Endothelial cell of umbilical vein (primary cell): ENCODE measurements at regions not wholly inside any gene's neighbourhood (a gene's known extent, or its start where the extent isn't known, plus 50 kb on each side); places are given as distances from the start of the nearest gene placed in this dataset.

Source experiments
- BruUV-seq: library from RNA; stranded (reverse); fragments of 400-500 nt; replicated peaks from 2 replicates; lab custom pipeline; 2021; lab: Mats Ljungman, UMichigan
- CTCF ChIA-PET: fragments of 300-600, 350-600 bp; sonication (Branson Sonifier 250); formaldehyde crosslinking; loops from one replicate; lab custom pipeline; 2021; ENCODE audit warnings: antibody characterized with exemption, inconsistent platforms; lab: Charles Lee
- POLR2A ChIA-PET: fragments of 300-600, 350-600 bp; sonication (Branson Sonifier 250); formaldehyde crosslinking; loops from one replicate; lab custom pipeline; 2021; ENCODE audit warnings: antibody characterized with exemption, inconsistent platforms; lab: Charles Lee
- DNase-seq: peaks from one replicate; pipeline ENCODE4 v3.0.0-alpha.2; 2011; ENCODE audit warnings: low read depth, low spot score
- FAIRE-seq: peaks from 2 replicates; lab custom pipeline; 2011; peaks lifted over from hg19 to GRCh38; lab: Jason Lieb, UNC
- H2AFZ ChIP-seq: 2 replicates; pipeline ENCODE4 v1.6.0; 2012; ENCODE audit warnings: low read depth, low read length, control low read depth, inconsistent platforms
- H3K27ac ChIP-seq: 2 replicates; pipeline ENCODE4 v1.5.1; 2011; ENCODE audit warnings: low read depth, mild to moderate bottlenecking, control low read depth, low read length, moderate library complexity; ENCODE audit not compliant: insufficient read depth
- H3K27me3 ChIP-seq, 2 experiments: 2 replicates each; pipeline versions ENCODE4 v1.6.0 to v1.6.1; 2011; ENCODE audit warnings: low read length in 2 of 2, mixed read lengths in 1 of 2; ENCODE audit not compliant: control insufficient read depth in 2 of 2, insufficient read depth in 2 of 2
- H3K36me3 ChIP-seq, 2 experiments: 2 replicates in 1 of 2; 3 replicates in 1 of 2; pipeline ENCODE4 v1.5.1; 2011; ENCODE audit warnings: low read length in 2 of 2, mild to moderate bottlenecking in 1 of 2, moderate library complexity in 1 of 2; ENCODE audit not compliant: control insufficient read depth in 2 of 2, insufficient read depth in 2 of 2; ENCODE audit errors: extremely low read depth in 1 of 2
- H3K4me1 ChIP-seq: 3 replicates; pipeline ENCODE4 v1.5.1; 2011; ENCODE audit warnings: mild to moderate bottlenecking, low read length; ENCODE audit not compliant: control insufficient read depth, insufficient read depth; ENCODE audit errors: extremely low read depth
- H3K4me2 ChIP-seq: 2 replicates; pipeline ENCODE4 v1.6.1; 2011; ENCODE audit warnings: low read length, control low read depth, mixed read lengths; ENCODE audit not compliant: insufficient read depth
- H3K4me3 ChIP-seq, 3 experiments: fragments of 200-600 bp in 1 of 3; sonication (generic), shearing (Covaris generic) in 1 of 3; replicated peaks in 1 of 3; 2 replicates each; pipeline ENCODE4 v1.5.1; 2011 to 2016; ENCODE audit warnings: control low read depth in 3 of 3, low read length in 3 of 3, mild to moderate bottlenecking in 2 of 3, inconsistent platforms in 1 of 3, low read depth in 1 of 3, moderate library complexity in 1 of 3; ENCODE audit not compliant: insufficient read depth in 1 of 3
- H3K79me2 ChIP-seq: 2 replicates; pipeline ENCODE4 v1.6.0; 2012; ENCODE audit warnings: low read length, inconsistent platforms; ENCODE audit not compliant: control insufficient read depth, insufficient read depth
- H3K9ac ChIP-seq: replicated peaks from 2 replicates; pipeline ENCODE3; 2011; ENCODE audit warnings: low read length, control low read depth; ENCODE audit not compliant: insufficient read depth; ENCODE audit errors: extremely low read depth
- H3K9me1 ChIP-seq: replicated peaks from 3 replicates; pipeline ENCODE4 v1.6.0; 2011; ENCODE audit warnings: mild to moderate bottlenecking, low read length; ENCODE audit not compliant: control insufficient read depth, insufficient read depth; ENCODE audit errors: extremely low read depth
- H3K9me3 ChIP-seq: replicated peaks from 2 replicates; pipeline ENCODE4 v1.5.1; 2012; ENCODE audit warnings: low read length, inconsistent platforms; ENCODE audit not compliant: control insufficient read depth, insufficient read depth
- H4K20me1 ChIP-seq: replicated peaks from 2 replicates; pipeline ENCODE3; 2011; ENCODE audit warnings: mild to moderate bottlenecking, low read length; ENCODE audit not compliant: control insufficient read depth, insufficient read depth; ENCODE audit errors: extremely low read depth
- EZH2 ChIP-seq: IDR thresholded peaks from 2 replicates; pipeline ENCODE4 v1.6.1; 2012; ENCODE audit warnings: borderline replicate concordance, low read depth, mild to moderate bottlenecking, moderate library complexity, low read length, inconsistent platforms; ENCODE audit not compliant: severe bottlenecking
- FOS ChIP-seq: IDR thresholded peaks from 2 replicates; pipeline ENCODE4 v1.6.1; 2011; ENCODE audit warnings: mild to moderate bottlenecking, low read length, moderate library complexity, borderline replicate concordance; ENCODE audit not compliant: insufficient read depth
- GATA2 ChIP-seq: IDR thresholded peaks from 2 replicates; pipeline ENCODE4 v1.7.0; 2011; ENCODE audit warnings: low read depth, mild to moderate bottlenecking, moderate library complexity, mixed read lengths, low read length; ENCODE audit not compliant: insufficient read length, insufficient read depth
- JUN ChIP-seq: IDR thresholded peaks from 2 replicates; pipeline ENCODE4 v1.6.1; 2011; ENCODE audit warnings: borderline replicate concordance, low read depth; ENCODE audit not compliant: insufficient read length, insufficient read depth
- MYC ChIP-seq: IDR thresholded peaks from one replicate; pipeline ENCODE4 v1.6.1; 2011; ENCODE audit warnings: mild to moderate bottlenecking, low read depth, low read length
- POLR2A ChIP-seq: IDR thresholded peaks from 2 replicates; pipeline ENCODE4 v1.6.1; 2012; ENCODE audit warnings: low read depth, mild to moderate bottlenecking, control low read depth, low read length
- POLR2AphosphoS5 ChIP-seq: IDR thresholded peaks from 2 replicates; pipeline ENCODE4 v1.6.1; 2012; ENCODE audit warnings: low read depth, mild to moderate bottlenecking, control low read depth, low read length, moderate library complexity; ENCODE audit not compliant: insufficient read depth
- dilution Hi-C: fragments of 300-500 bp; cut with MboI; formaldehyde crosslinking; loops from one replicate; pipeline ENCODE4 v1.15.0; 2019; ENCODE audit warnings: low sequenced_read_pairs; ENCODE audit not compliant: extremely low pct_ligation_motif_present
- intact Hi-C: fragments of 100-400 bp; cut with micrococcal nuclease; formaldehyde crosslinking; loops from one replicate; pipeline ENCODE4 v1.10.0; 2022
- TF ChIP-seq, protein P1 (sequence below), 2 donors: IDR thresholded peaks; 1 replicate in 1 of 2; 2 replicates in 1 of 2; pipeline ENCODE4 v1.5.1; 2011; ENCODE audit warnings: low read length in 2 of 2, mild to moderate bottlenecking in 2 of 2, moderate library complexity in 2 of 2, control low read depth in 1 of 2, inconsistent platforms in 1 of 2, low read depth in 1 of 2; ENCODE audit not compliant: insufficient read depth in 1 of 2; ENCODE audit errors: extremely low read depth in 1 of 2
- TF ChIP-seq, protein P2 (sequence below): IDR thresholded peaks from 2 replicates; pipeline ENCODE4 v1.6.1; 2011; ENCODE audit not compliant: insufficient read depth, insufficient read length

DNA sequence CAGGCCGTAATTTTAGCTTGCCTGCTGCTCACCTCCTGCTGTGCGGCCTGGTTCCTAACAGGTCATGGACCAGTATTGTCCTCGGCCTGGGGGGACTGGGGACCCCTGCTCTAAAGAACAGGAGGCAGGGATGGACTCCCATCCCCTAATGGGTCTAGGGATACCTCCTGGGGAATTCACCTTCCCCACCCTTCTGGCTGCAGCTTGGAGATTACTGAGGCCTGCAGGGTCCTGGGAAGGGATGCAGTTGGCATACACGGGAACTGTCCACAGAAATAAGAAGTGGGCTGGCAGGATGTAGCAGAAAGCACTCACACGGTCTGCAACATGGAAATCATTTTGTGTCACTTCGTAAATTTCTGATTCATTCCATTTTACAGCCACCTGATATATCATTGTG lies 123.0 kb downstream of the C16orf95 start:
- H3K9ac ChIP-seq: no peak overlapping the region
- H3K4me1 ChIP-seq: no peaks in the 10 kb centered on the region
- H3K27ac ChIP-seq: no peak overlapping the region
- no peaks in the 10 kb centered on the region for H3K9me3 ChIP-seq
- DNase-seq (no peak), FAIRE-seq (no peak)
- ChIA-PET POLR2A (no interaction called here), CTCF (interaction anchor here (0.7 to 1.2 kb wide), 2 partner anchors 9 to 117 kb away, joined by 5 read pairs; no protein-coding TSS in a partner anchor)
- H2AFZ ChIP-seq: no peak overlapping the region
- no peak for TF ChIP-seq EZH2
- TF ChIP-seq JUN: no peak
- TF ChIP-seq MYC: no peak
- TF ChIP-seq, protein P1, sequence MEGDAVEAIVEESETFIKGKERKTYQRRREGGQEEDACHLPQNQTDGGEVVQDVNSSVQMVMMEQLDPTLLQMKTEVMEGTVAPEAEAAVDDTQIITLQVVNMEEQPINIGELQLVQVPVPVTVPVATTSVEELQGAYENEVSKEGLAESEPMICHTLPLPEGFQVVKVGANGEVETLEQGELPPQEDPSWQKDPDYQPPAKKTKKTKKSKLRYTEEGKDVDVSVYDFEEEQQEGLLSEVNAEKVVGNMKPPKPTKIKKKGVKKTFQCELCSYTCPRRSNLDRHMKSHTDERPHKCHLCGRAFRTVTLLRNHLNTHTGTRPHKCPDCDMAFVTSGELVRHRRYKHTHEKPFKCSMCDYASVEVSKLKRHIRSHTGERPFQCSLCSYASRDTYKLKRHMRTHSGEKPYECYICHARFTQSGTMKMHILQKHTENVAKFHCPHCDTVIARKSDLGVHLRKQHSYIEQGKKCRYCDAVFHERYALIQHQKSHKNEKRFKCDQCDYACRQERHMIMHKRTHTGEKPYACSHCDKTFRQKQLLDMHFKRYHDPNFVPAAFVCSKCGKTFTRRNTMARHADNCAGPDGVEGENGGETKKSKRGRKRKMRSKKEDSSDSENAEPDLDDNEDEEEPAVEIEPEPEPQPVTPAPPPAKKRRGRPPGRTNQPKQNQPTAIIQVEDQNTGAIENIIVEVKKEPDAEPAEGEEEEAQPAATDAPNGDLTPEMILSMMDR (IDR thresholded peaks at IDR 0.05; ENCODE audit: extremely low read depth in 1 of 2, insufficient read depth in 1 of 2, low read depth in 1 of 2, low read length in 2 of 2): no peak
- no peak for TF ChIP-seq GATA2
- no peak for TF ChIP-seq FOS
- TF ChIP-seq, protein P2, sequence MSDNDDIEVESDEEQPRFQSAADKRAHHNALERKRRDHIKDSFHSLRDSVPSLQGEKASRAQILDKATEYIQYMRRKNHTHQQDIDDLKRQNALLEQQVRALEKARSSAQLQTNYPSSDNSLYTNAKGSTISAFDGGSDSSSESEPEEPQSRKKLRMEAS: no peak
- TF ChIP-seq POLR2AphosphoS5: no peak
- no peak for TF ChIP-seq POLR2A
- H3K36me3 ChIP-seq: no peaks in the 10 kb centered on the region
- H3K9me1 ChIP-seq: no peaks in the 10 kb centered on the region
- no peak overlapping the region for H3K4me3 ChIP-seq
- H3K4me2 ChIP-seq: no peak overlapping the region
- dilution Hi-C loops: no loop called here
- H3K27me3 ChIP-seq: peaks cover 0 to 3% of the 10 kb centered on the region in 2 experiments
- no peaks in the 10 kb centered on the region for H4K20me1 ChIP-seq
- intact Hi-C loops: no loop called here
- no peaks in the 10 kb centered on the region for H3K79me2 ChIP-seq
- no TSS peak for BruUV-seq
